CD4-positive, alpha-beta T cell treated with Interleukin-2 at 100 ng/mL for 4 hours (primary cell): ENCODE measurements at regions not wholly inside any gene's neighbourhood (a gene's known extent, or its start where the extent isn't known, plus 50 kb on each side); places are given as distances from the start of the nearest gene placed in this dataset.
A peak's percentile ranks its signal among the peaks of the same experiment; 100 is the strongest.
"Not testable (repeated sequence)": the region's sequence is repeated elsewhere in the genome, so short reads cannot be mapped to it uniquely, and the experiment has no call there.

Source experiments
- DNase-seq: peaks from one replicate; pipeline ENCODE4 v3.0.0-alpha.2; 2020; ENCODE audit warnings: low spot score

DNA sequence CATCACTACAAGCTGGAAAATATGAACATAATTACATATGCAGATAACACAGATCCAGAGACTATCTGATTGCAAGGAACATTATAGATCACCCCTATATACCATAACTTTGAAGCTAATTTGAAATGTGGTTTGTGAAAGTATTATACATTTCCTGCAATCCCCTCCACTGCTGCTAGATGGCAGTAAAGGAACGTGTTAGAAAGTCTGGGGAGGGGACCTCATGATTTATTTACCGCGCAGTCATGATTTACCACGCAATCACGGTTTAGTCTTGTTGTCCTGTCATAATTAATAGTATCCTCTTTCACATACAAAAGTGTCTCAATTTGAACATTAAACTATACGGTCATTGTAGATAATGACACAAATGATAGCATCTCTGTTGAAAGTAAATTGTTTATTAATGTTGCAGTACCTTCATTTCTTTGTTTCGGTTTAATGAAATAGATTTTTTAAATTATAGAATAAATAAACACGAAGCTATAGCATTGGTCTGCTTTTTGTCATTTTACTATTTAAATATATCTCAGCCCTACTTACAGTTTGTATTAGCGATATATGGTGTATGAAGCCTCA lies 145.3 kb upstream of the PRSS1 start:
- DNase-seq: peak; percentile 73

- no peak for DNase-seq
Measured at GRCh38 chr7:142602756-142603155, 146.5 kb upstream of the PRSS1 start.

DNA sequence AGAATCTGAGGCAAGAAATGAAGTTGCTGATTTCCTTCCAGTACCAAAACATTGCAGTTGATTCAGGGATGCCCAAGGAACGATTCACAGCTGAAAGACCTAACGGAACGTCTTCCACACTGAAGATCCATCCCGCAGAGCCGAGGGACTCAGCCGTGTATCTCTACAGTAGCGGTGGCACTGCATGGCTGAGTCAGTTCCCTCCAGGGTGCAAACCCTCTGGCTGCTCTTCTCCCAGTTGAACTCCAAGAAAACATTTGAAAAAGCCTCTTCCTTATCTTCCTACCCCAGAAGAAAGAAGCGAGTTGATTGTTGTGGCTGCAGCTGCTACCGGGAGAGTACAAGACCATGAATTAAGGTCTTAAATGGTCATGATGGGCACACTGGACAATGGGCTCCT lies 147.1 kb upstream of the PRSS1 start:
- no peak for DNase-seq

- no peak for DNase-seq
Measured at GRCh38 chr7:142598297-142598696, 151.0 kb upstream of the PRSS1 start.

DNA sequence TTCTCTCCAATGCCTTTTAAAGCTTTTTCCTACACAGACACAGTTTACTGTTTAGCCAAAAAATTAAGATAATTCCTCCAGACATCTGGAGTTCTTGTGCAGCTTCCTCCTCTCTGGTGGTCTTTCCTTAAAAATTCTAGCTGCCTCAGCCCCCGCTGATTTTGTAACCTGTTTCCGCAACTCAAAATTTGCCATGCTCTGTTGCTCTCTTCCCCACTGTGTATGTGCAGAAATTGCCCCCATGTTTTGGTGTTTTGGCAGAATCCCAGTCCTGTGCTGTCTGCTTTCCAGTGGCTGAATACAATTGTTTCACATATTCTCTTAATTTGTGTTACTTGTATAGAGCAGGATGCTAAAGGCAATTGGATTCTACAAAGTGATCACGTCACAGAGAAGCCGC lies 151.7 kb upstream of the PRSS1 start:
- DNase-seq: no peak

DNA sequence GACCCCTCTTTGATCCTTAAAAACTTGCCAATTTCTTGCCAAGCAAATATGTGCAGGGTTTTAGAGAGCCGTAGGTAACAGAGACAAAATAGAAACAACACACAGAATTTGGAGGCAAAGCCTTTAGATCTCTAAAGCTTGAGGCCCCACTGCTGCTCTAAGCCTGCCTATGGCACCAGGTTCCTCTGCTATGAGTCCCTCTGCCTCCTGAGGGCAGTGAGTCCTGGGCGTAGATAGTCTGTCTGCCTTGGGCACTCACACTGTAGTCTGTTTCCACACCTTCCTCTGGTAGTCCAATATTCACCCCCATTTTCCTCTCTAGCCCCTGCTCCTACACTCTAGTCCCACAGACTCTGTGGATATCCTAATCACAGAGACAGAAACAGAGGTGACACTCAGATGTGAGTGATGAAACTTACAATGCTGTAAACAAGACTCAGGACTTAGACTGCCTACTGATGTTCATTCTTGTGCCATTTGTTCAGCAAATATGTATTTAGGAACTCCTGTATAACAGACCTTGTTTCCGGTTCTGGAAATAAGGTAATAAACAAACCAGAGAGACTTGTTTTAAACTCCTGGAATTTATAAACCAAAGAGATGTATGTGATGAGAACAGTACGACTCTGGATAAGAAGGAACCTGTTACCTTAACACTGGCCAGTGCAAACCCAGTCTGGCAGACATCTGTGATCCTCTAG lies 153.3 kb upstream of the PRSS1 start:
- DNase-seq: no peak

- DNase-seq: no peak
Measured at GRCh38 chr7:142594078-142594477, 155.2 kb upstream of the PRSS1 start.

DNA sequence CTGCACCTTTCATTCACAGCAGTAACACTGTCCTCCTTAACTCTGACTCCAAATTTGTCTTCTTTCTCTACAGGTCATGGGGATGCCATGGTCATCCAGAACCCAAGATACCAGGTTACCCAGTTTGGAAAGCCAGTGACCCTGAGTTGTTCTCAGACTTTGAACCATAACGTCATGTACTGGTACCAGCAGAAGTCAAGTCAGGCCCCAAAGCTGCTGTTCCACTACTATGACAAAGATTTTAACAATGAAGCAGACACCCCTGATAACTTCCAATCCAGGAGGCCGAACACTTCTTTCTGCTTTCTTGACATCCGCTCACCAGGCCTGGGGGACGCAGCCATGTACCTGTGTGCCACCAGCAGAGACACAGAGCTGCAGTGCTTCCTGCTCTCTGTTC lies 156.2 kb upstream of the PRSS1 start:
- DNase-seq: no peak

DNA sequence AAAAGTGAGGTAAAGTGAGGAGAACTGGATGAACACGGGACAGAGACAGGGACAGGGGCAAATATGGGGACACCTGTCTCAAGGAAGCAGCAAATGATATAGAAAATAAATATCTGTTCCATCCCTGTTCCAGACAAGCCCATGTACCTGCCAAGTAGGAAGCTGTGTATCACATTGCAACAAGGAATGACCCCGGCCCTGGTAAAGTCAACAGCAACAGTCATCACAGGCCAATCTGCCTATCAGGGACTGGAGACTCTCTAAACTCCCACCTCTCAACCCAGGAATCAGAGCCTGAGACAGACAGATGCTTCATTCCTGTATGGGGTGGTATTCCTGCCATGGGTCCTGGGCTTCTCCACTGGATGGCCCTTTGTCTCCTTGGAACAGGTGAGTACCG lies 156.6 kb upstream of the PRSS1 start:
- no peak for DNase-seq

- no peak for DNase-seq
Measured at GRCh38 chr7:142592231-142592630, 157.0 kb upstream of the PRSS1 start.

- no peak for DNase-seq
Measured at GRCh38 chr7:142590830-142591457, 158.3 kb upstream of the PRSS1 start.

DNA sequence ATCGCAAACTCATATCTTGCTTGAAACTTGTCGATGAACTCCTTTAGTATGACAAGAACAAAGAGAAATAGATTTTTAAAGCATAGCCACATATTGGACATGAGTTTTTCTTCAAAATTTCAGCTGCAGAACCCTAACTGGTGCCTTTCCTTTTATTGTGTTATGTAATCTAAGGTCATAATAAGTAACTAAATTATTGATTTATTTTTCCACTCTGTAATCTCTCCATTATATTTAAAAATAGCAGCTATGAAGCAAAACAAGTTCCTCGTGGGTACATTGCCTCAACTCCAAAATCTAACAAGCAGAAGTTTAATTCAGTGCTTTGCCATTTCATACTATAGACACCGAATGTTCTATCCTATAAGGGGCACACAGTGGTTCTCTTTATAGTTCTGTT lies 159.2 kb upstream of the PRSS1 start:
- DNase-seq: no peak

DNA sequence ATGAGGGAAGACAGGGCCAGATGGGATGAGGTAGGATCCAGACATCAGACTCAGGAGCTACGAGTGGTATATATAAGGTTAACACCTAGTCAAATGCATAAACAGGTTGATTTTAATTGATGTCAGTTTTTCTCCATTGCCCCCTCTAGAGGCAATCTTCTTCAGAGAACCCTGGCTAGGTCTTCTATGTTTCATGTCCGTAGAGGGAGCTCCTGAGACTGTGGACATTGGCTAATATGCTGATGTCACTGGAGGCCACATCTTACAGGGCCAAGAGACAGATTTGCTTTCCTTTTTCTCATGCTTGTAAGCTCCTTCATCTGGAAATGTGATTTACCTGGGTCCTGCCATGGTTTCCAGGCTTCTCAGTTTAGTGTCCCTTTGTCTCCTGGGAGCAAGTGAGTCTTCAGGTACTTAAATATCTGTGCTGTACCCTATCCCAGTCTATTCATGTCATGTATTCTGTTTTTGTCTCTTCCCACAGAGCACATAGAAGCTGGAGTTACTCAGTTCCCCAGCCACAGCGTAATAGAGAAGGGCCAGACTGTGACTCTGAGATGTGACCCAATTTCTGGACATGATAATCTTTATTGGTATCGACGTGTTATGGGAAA lies 161.6 kb upstream of the PRSS1 start:
- DNase-seq: peak; percentile 45

GRCh38 chr7:142586611-142587010 lies 162.7 kb upstream of the PRSS1 start:
- no peak for DNase-seq

DNA sequence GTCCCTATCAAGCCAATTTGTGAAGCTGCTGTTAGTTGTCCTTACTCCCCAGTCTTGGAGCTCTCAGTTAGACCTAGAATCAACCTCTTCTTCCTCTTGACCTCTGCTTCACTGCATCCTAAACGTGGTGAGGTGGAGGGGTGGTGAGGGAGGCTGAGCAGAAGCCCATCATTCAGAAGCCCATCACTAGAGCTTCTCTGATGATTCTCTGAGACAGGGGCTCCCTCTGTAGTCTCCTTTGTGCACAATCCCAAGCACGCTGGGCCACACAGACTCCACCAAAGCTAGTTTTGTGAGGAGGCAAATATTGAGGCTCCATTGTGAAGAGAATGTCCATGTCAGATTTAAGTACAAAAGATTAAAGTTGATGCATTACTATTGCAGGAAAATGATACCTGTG lies 163.8 kb upstream of the PRSS1 start:
- DNase-seq: no peak

DNA sequence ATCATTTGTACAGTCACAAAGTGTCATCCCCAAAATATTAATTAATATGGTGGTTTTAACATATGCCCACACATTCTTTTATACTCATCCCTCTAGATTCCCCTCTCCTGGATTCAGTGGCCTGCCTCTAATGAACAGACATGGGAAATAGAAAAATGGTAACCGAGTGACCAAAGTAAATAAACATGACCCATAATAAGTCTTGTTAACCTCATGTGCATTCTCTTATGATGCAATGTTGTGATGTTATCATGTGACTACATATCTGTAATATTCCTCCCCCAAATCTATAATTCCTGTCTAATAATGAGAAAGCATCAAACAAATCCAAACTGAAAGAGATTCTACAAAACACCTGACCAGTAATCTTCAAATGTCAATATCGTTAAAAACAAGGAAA lies 164.5 kb upstream of the PRSS1 start:
- no peak for DNase-seq

DNA sequence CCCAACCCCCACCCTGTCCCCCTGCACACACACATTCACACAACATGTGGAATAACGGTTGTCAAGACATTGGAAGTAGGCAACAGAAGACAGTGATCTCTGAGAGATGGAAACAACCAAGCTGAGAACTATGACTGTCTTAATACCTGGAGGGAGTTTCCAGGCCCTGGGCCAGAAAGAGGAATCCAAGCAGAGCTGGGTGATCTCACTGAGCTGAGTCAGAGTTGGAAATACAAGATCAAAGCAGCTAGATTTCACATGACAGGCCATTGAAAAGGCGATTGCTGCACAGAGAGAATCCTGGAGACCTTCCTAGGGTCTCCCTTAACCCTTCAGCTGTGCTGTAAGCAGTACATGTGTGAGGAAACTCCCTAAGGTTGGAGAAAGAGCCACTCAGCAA lies 165.8 kb upstream of the PRSS1 start:
- peak; percentile 29 for DNase-seq

- DNase-seq: no peak
Measured at GRCh38 chr7:142582351-142582750, 166.9 kb upstream of the PRSS1 start.

- DNase-seq: peak; percentile 13
Measured at GRCh38 chr7:142581341-142581740, 167.9 kb upstream of the PRSS1 start.

DNA sequence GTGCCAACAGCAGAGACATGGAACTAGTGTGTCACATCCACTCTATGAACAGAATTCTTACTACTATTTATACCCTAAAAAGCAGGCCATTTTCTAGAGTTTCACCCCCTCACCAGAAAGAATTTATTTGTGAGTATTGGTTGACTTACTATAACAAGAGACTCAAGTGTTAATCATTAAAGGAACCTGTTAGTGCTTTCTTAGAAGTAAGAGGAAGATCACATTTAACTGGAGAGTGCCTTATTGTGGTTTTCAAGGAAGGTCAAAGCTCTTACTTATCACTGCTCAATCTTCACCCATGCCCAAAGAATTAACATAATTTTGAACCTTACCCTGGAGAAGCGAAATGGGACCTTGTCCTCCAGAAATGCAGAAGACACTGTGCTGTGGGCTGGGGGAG lies 169.3 kb upstream of the PRSS1 start:
- no peak for DNase-seq

GRCh38 chr7:142575351-142575750 lies 173.9 kb upstream of the PRSS1 start:
- DNase-seq: not testable (repeated sequence)

- DNase-seq: no peak
Measured at GRCh38 chr7:142571581-142571980, 177.7 kb upstream of the PRSS1 start.

DNA sequence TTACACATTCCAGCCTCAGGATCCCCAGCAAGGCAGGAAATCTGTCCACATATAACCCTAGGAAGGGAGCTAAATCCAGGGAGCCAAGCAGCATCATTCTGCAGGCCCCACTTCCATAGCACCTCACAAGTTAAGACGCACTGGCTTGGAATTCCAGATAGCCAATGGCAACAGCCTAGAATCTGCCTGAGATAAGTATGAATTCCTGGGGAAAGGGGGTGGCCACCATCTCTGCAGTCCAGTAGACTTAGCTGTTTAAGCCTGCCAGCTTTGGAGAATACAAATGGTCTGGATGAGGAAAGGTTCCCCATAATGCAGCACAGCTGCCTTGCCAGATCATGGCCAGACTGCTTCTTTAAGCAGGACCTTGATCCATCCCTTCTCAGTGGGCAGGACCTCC lies 179.4 kb upstream of the PRSS1 start:
- no peak for DNase-seq
